GM23248 (cell line): ENCODE measurements at regions not wholly inside any gene's neighbourhood (a gene's known extent, or its start where the extent isn't known, plus 50 kb on each side); places are given as distances from the start of the nearest gene placed in this dataset.

Source experiments
- EZH2 ChIP-seq: fragments of 200-600 bp; sonication (generic); IDR thresholded peaks from 2 replicates; pipeline ENCODE4 v1.6.1; 2018; ENCODE audit warnings: antibody characterized with exemption, mild to moderate bottlenecking; ENCODE audit not compliant: insufficient read depth, poor library complexity, severe bottlenecking
- EZH2phosphoT487 ChIP-seq: fragments of 200-600 bp; sonication (generic); IDR thresholded peaks from 2 replicates; pipeline ENCODE4 v1.6.1; 2018; ENCODE audit warnings: antibody characterized with exemption, moderate library complexity, mild to moderate bottlenecking, low read depth; ENCODE audit not compliant: insufficient read depth

GRCh38 chr5:2546938-2547337 is 204.5 kb downstream of the IRX2 start:
- TF ChIP-seq EZH2phosphoT487: no peak
- no peak for TF ChIP-seq EZH2
